Astrocyte (in vitro differentiated cells and primary cell): ENCODE measurements at regions not wholly inside any gene's neighbourhood (a gene's known extent, or its start where the extent isn't known, plus 50 kb on each side); places are given as distances from the start of the nearest gene placed in this dataset.

Experiments
- DNase-seq: peaks from one replicate; pipeline ENCODE4 v3.0.0-alpha.2; 2010; ENCODE audit warnings: low read depth
- FAIRE-seq: peaks from 2 replicates; lab custom pipeline; 2011; peaks lifted over from hg19 to GRCh38; lab: Jason Lieb, UNC
- H2AFZ ChIP-seq: 2 replicates; pipeline ENCODE4 v1.6.0; 2012; ENCODE audit warnings: low read depth, low read length, inconsistent platforms
- H3K27ac ChIP-seq: 2 replicates; pipeline ENCODE4 v1.5.1; 2011; ENCODE audit warnings: low read depth, low read length, inconsistent platforms
- H3K27me3 ChIP-seq: 2 replicates; pipeline ENCODE4 v1.6.0; 2011; ENCODE audit warnings: low read length, inconsistent platforms; ENCODE audit not compliant: insufficient read depth
- H3K36me3 ChIP-seq: 2 replicates; pipeline ENCODE4 v1.5.1; 2011; ENCODE audit warnings: low read length, inconsistent platforms; ENCODE audit not compliant: insufficient read depth
- H3K4me1 ChIP-seq: 2 replicates; pipeline ENCODE4 v1.5.1; 2011; ENCODE audit warnings: low read length, inconsistent platforms; ENCODE audit not compliant: insufficient read depth
- H3K4me2 ChIP-seq: 2 replicates; pipeline ENCODE4 v1.6.0; 2012; ENCODE audit warnings: low read length, inconsistent platforms
- H3K4me3 ChIP-seq: 2 replicates; pipeline ENCODE4 v1.5.1; 2011; ENCODE audit warnings: low read depth, mild to moderate bottlenecking, low read length, inconsistent platforms; ENCODE audit not compliant: insufficient read depth
- H3K79me2 ChIP-seq: 2 replicates; pipeline ENCODE4 v1.6.0; 2012; ENCODE audit warnings: mild to moderate bottlenecking, low read length, inconsistent platforms; ENCODE audit not compliant: insufficient read depth
- H3K9ac ChIP-seq: 2 replicates; pipeline ENCODE4 v1.6.0; 2012; ENCODE audit warnings: mild to moderate bottlenecking, low read length, inconsistent platforms
- H3K9me3 ChIP-seq: 2 replicates; pipeline ENCODE4 v1.5.1; 2012; ENCODE audit warnings: low read depth, mild to moderate bottlenecking, low read length, inconsistent platforms; ENCODE audit not compliant: insufficient read depth
- H4K20me1 ChIP-seq: 2 replicates; pipeline ENCODE4 v1.6.0; 2012; ENCODE audit warnings: low read length, inconsistent platforms; ENCODE audit not compliant: insufficient read depth
- H3K27ac Mint-ChIP-seq: one replicate; pipeline ENCODE4 v1.8.0; 2021; ENCODE audit warnings: mild to moderate bottlenecking, mixed read lengths; ENCODE audit not compliant: unreplicated experiment
- H3K27me3 Mint-ChIP-seq: one replicate; pipeline ENCODE4 v1.8.0; 2021; ENCODE audit warnings: low read depth, mixed read lengths; ENCODE audit not compliant: unreplicated experiment
- H3K36me3 Mint-ChIP-seq: one replicate; pipeline ENCODE4 v1.8.0; 2021; ENCODE audit warnings: low read depth, mixed read lengths; ENCODE audit not compliant: unreplicated experiment
- H3K4me1 Mint-ChIP-seq: one replicate; pipeline ENCODE4 v1.8.0; 2021; ENCODE audit warnings: low read depth, mixed read lengths; ENCODE audit not compliant: unreplicated experiment
- H3K4me3 Mint-ChIP-seq: one replicate; pipeline ENCODE4 v1.8.0; 2021; ENCODE audit warnings: mild to moderate bottlenecking, moderate library complexity, mixed read lengths; ENCODE audit not compliant: unreplicated experiment
- H3K9me3 Mint-ChIP-seq: one replicate; pipeline ENCODE4 v1.8.0; 2021; ENCODE audit warnings: mild to moderate bottlenecking, mixed read lengths; ENCODE audit not compliant: unreplicated experiment
- CTCF ChIP-seq: IDR thresholded peaks from 2 replicates; pipeline ENCODE4 v1.5.1; 2011; ENCODE audit warnings: low read depth, mild to moderate bottlenecking, inconsistent platforms, low read length, moderate library complexity; ENCODE audit not compliant: insufficient read depth
- EZH2 ChIP-seq: IDR thresholded peaks from 2 replicates; pipeline ENCODE4 v1.6.1; 2012; ENCODE audit warnings: mild to moderate bottlenecking, low read length, inconsistent platforms; ENCODE audit not compliant: insufficient read depth

- Histone ChIP-seq H3K36me3 (no peaks in the 10 kb centered on the region), H2AFZ (no peak overlapping the region), H3K4me2 (no peak overlapping the region), H3K4me1 (peaks cover 6% of the 10 kb centered on the region), H3K9ac (no peak overlapping the region), H3K27ac (no peak overlapping the region), H3K27me3 (no peaks in the 10 kb centered on the region), H3K9me3 (no peaks in the 10 kb centered on the region), H4K20me1 (no peaks in the 10 kb centered on the region), H3K4me3 (no peak overlapping the region), H3K79me2 (no peaks in the 10 kb centered on the region)
- peaks cover 2% of the 10 kb centered on the region for H3K9me3 Mint-ChIP-seq
- FAIRE-seq (no peak), DNase-seq (peak; percentile 40)
- H3K4me3 Mint-ChIP-seq, result no peak overlapping the region
- H3K27me3 Mint-ChIP-seq, result no peaks in the 10 kb centered on the region
- no peak for TF ChIP-seq EZH2
- no peak for TF ChIP-seq CTCF
- H3K36me3 Mint-ChIP-seq, result peaks cover 21% of the 10 kb centered on the region
- H3K4me1 Mint-ChIP-seq, result peaks cover 13% of the 10 kb centered on the region
- H3K27ac Mint-ChIP-seq, result no peak overlapping the region
Measured at GRCh38 chr5:168179192-168179593, 112.3 kb upstream of the WWC1 start.

- peaks cover 6% of the 10 kb centered on the region for H3K4me1 ChIP-seq
- H3K9ac ChIP-seq, result no peak overlapping the region
- DNase-seq (no peak), FAIRE-seq (no peak)
- no peak overlapping the region for H3K4me3 Mint-ChIP-seq
- H3K4me1 Mint-ChIP-seq, result peaks cover 8% of the 10 kb centered on the region
- H3K79me2 ChIP-seq, result no peaks in the 10 kb centered on the region
- no peaks in the 10 kb centered on the region for H3K9me3 ChIP-seq
- no peak overlapping the region for H3K4me3 ChIP-seq
- H4K20me1 ChIP-seq, result no peaks in the 10 kb centered on the region
- no peak for TF ChIP-seq EZH2
- no peak for TF ChIP-seq CTCF
- no peak overlapping the region for H3K27ac ChIP-seq
- peaks cover 17% of the 10 kb centered on the region for H3K36me3 Mint-ChIP-seq
- H3K27me3 ChIP-seq, result no peaks in the 10 kb centered on the region
- no peak overlapping the region for H2AFZ ChIP-seq
- H3K36me3 ChIP-seq, result no peaks in the 10 kb centered on the region
- no peak overlapping the region for H3K4me2 ChIP-seq
- H3K27ac Mint-ChIP-seq, result no peak overlapping the region
- peaks cover 2% of the 10 kb centered on the region for H3K9me3 Mint-ChIP-seq
- no peaks in the 10 kb centered on the region for H3K27me3 Mint-ChIP-seq
Measured at GRCh38 chr5:168182269-168182668, 109.2 kb upstream of the WWC1 start.

GRCh38 chr5:168184103-168184502 lies 107.3 kb upstream of the WWC1 start:
- Histone ChIP-seq H3K4me1 (peaks cover 6% of the 10 kb centered on the region), H3K36me3 (no peaks in the 10 kb centered on the region), H3K79me2 (no peaks in the 10 kb centered on the region), H3K9ac (no peak overlapping the region), H3K27ac (no peak overlapping the region), H4K20me1 (no peaks in the 10 kb centered on the region), H3K27me3 (no peaks in the 10 kb centered on the region), H3K4me3 (no peak overlapping the region), H3K9me3 (no peaks in the 10 kb centered on the region), H3K4me2 (no peak overlapping the region), H2AFZ (no peak overlapping the region)
- no peak overlapping the region for H3K27ac Mint-ChIP-seq
- DNase-seq (no peak), FAIRE-seq (no peak)
- no peak overlapping the region for H3K4me3 Mint-ChIP-seq
- H3K9me3 Mint-ChIP-seq, result peaks cover 2% of the 10 kb centered on the region
- TF ChIP-seq EZH2 (no peak), CTCF (no peak)
- no peaks in the 10 kb centered on the region for H3K27me3 Mint-ChIP-seq
- peaks cover 8% of the 10 kb centered on the region for H3K4me1 Mint-ChIP-seq
- peaks cover 17% of the 10 kb centered on the region for H3K36me3 Mint-ChIP-seq
